ENCODE measurements at regions not wholly inside any gene's neighbourhood (a gene's known extent, or its start where the extent isn't known, plus 50 kb on each side); places are given as distances from the start of the nearest gene placed in this dataset.
"Not testable (repeated sequence)": the region's sequence is repeated elsewhere in the genome, so short reads cannot be mapped to it uniquely, and the experiment has no call there.

DNA sequence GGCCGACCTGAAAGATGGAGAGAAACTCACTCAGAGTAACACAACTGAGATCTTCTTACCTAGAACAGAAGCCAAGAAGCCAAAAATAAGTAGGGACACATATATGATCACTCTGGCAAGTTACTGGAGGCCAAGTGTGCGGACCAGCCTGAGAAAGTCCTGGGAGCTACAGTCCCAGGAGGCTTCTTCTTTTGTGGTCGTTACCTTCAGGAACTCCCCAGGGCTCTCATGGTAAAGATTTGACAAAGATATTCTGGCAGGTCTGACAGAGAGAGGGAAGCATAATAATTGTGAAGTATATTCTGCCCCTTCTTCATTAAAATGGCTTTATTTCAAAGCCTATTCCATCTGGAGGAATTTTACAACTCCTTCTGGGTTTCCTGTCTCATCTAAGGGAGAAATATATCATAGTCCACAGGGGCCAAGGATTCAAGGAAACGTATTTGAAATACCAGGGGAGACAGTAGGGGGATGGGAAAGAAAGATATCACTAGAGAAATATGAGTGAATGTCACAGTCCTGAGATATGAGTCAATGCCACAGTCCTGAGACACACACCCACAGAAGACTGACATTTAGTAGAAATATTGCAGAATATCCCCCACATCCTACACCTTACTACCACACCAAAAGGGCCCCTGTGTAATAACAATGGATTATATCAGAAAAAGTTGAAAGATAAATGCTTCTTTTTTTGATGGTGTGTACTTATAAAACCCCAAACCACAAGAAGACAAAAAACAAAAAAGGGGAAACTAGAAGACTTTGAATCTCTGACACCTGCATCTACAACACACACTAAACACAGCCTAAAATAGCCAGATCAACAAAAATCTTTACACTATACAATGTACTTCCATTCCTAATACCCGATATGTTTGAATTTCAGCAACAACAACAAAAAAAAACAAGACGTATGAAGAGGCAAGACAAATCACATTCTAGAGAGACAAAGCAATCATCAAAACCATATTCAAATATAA lies 594.2 kb upstream of the NRG3 start:
- DNase-seq: no peak

GRCh38 chr10:81288544-81288943 lies 586.5 kb upstream of the NRG3 start:
- no peak for DNase-seq

GRCh38 chr10:81297292-81297691 lies 577.7 kb upstream of the NRG3 start:
- no peak for DNase-seq

- no peak for DNase-seq
Measured at GRCh38 chr10:81303656-81304055, 571.3 kb upstream of the NRG3 start.

DNA sequence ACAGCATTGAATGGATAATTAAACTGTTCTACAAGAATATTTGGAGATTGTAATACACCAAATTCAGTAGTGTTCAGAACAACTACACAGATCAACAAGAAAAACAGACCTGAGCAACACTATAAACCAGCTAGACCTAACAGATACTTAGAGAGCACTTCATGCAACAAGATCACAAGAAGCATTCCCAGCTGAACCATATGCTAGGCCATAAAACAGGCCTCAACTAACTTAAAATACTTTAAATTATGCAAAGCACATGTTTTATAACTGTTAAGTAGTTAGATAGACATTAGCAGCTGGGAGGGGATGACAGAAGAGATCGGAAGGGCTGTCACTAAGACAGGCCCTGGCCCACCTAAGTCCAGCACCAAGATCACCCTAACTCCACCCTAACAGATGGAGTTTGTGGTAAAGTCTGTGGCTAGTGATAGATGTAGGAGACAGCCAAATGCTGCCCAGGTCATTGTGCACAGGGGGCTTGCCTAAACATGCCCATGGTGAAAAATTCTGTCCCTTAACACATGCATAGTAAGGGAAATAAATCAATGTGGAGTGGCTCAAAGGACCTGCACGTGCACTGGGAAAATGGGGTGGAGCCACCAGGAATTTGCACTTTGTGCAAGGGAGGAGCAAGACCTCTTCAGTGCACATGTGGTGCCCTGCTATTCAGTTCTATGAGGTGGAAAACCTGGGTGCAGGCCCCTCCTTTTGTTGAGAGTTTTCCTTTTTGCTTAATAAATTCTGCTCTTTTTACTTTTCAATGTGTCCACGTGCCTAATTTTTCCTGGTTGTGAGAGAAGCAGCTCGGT lies 567.8 kb upstream of the NRG3 start:
- no peak for DNase-seq

GRCh38 chr10:81309041-81309552 lies 565.9 kb upstream of the NRG3 start:
- no peak for DNase-seq

GRCh38 chr10:81314471-81314870 lies 560.5 kb upstream of the NRG3 start:
- DNase-seq: no peak

- DNase-seq: no peak
Measured at GRCh38 chr10:81315026-81315425, 560.0 kb upstream of the NRG3 start.

DNA sequence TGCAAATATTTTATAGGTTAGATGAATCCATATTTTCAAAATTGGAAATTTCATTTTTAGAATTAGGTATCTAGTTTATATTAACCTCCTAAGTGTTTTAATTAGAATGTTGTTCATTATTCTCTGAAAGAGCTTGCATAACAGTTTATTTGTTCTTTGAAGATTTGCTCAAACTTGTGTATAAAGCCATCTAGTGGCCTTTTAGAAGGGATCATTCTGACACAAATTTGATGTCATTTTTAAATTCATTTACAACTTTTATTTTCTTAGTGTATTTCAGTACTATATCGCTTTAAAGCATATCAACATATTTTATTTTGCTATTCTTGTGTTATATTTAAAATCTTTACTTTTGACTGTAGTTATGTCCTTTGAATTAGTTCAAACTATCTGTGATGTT lies 527.0 kb upstream of the NRG3 start:
- DNase-seq: no peak

DNA sequence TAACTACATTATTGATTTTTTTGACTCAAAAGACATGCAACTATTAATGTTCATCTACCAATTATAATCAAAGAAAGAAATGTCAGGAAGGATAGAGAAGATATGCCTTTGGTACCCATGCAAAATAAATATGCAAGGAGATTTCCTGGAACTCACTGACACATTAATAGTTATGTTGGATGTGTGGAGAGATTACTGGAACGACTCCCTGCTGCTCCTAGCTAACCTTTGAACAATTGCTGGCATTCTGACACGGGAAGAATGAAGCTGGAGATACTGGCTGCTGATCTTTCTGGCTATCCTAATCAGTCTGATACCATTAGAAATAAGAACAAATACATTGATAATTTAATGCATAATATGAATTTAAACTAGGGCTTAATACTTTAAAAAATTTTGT lies 507.9 kb upstream of the NRG3 start:
- DNase-seq: no peak

DNA sequence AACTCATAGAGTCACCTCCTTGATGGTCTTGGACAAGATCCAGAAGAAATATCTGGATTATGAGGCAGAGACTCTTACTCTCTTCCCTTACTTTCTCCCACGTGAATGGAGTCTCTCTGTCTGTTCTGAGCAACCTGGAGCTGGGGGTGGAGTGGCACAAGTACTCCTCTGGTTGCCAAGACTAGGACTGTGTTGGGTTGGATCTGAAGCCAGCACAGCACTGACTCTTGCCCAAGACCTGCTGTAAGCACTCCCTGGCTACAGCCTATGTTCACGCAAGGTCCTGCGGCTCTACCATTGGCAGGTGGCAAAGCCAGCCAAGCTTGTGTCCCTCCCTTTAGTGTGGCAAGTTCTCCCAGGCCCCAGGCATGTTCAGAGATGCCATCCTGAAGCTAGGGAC lies 488.2 kb upstream of the NRG3 start:
- DNase-seq: no peak

DNA sequence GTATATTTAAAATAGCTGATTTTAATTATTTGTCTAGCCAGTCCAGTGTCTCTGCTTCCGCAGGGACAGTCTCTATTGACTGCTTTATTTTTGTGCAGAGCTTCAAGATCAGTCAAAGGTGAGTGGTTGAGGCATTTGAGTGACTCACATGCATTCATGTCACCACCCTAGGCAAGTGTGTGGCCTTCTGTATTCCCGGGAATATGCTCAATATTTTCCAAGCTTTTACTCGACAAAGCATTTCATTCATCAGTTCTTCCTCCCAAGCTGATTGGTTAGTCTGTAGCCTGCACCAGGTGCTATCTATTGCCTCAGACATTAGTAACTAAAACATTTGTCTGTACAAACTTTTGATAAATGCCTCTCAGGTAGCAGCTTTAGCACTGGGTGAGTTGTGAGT lies 471.5 kb upstream of the NRG3 start:
- no peak for DNase-seq

DNA sequence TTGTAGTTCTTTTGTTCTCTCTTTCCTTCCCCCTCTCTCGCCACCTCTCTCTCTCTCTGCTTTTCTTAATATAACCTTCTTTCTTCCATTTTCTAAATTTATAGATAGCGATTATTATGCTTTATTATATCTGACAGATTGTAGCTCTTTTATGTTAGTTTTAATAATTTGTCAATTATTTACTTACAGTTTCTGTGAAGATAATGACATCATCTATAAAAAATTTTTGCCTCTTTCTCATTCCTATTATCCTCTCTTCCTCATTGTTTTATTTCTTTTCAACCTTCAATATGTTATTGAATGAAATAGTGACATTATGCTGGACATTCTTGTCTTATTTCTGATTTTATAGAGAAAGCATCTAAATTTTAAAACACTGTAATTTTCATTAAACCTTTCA lies 469.6 kb upstream of the NRG3 start:
- DNase-seq: no peak

- no peak for DNase-seq
Measured at GRCh38 chr10:81414038-81414437, 461.0 kb upstream of the NRG3 start.

DNA sequence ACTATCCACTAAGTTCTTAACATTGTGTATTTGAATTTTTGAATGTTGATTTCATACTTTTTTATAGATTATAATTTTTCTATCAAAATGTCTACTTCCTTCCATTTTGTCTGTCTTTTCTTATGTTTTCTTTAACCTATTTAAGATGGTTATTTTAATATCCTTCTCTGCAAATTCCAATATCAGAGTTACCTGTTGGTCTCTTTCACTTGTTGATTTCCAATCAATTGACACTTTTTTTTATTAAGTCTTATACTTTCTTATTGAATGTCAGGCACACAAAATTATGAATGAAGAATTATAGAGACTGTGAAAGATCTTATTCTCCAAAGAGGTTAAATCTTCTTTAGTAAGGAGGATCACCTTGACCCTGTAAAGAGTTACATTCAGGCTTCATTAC lies 448.3 kb upstream of the NRG3 start:
- no peak for DNase-seq

- DNase-seq: no peak
Measured at GRCh38 chr10:81428456-81429134, 446.4 kb upstream of the NRG3 start.

DNA sequence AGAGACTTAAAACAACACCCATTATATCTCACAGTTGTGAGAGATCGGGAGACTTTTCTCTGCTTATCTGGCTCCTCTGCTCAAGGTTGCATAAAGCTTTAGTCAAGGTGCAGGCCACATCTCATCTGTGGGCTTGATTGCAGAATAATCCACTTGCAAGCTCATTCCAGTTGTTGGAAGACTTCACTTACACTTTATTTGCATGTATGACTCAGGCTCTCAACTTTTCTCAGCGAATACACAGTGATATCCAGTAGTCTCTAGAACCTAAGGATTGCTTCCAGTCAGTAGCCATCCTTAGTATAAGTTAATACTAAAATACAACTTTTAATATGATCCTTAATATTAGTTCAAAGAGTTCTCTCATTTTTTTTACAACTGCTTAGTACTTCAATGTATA lies 435.5 kb upstream of the NRG3 start:
- no peak for DNase-seq

- DNase-seq: not testable (repeated sequence)
Measured at GRCh38 chr10:81441624-81442023, 433.4 kb upstream of the NRG3 start.

DNA sequence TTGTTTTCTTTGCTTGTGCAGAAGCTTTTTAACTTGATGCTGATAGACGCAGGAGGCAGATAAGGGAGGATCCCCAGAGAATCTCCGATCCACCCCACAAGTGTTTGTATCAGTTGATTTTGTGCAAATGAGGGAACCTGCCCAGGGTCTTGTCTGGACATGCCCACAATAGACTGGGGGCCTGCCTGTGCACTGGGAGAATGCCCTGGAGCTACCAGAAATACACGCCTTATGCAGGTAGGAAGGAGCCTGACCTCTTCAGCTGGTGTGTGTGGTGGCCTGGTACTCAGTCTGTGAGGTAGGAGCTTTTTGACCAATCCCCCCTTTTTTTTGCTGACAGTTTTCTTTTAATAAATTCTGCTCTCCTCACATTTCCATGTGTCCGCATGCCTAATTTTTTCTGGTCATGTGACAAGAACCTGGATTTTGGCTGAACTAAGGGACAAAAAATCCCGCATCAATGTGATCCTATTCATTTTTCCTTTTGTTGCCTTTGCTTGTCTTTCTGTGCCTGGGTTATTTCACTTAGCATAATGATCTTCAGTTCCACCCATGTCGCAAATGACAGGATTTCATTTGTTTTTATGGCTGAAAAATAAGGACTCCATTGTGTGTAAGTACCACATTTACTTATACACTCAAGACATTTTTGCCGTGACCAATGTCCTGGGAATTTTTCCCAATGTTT lies 430.6 kb upstream of the NRG3 start:
- DNase-seq: no peak

GRCh38 chr10:81450651-81451050 lies 424.3 kb upstream of the NRG3 start:
- no peak for DNase-seq

DNA sequence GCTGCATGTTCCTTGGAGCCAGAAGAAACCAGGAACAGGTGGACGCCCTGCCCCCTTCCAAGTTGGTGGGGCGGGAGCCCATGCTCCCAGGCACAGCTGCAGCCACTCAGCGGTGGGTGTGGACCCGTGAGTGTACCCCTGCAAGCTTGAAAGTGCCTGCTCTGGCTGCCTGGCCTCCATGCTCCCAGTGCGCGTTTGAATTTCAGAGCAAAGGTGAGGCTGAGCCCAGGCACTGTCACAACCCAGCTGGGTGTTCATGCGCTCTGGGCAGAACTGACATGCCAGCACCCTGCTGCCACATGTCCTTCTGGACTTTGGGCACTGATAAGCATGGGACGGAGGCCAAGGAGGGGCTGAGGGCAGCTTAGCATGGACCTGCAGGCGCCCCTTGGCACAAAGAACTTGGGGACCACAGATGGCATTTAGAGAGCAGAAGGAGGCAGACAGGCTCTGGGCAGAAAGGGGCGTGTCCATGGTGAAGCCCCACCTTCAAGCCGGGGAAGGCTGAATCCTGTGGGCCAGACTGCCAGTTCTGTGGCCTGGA lies 402.0 kb upstream of the NRG3 start:
- DNase-seq: no peak

GRCh38 chr10:81473755-81474154 lies 401.2 kb upstream of the NRG3 start:
- no peak for DNase-seq
